Mesothelial cell of epicardium (in vitro differentiated cells): ENCODE measurements at regions not wholly inside any gene's neighbourhood (a gene's known extent, or its start where the extent isn't known, plus 50 kb on each side); places are given as distances from the start of the nearest gene placed in this dataset.

Experiments used
- DNase-seq, 2 experiments: peaks; one replicate each; pipeline ENCODE4 v3.0.0; 2021; ENCODE audit warnings: low spot score in 2 of 2; ENCODE audit not compliant: unreplicated experiment in 2 of 2
- H3K27ac Mint-ChIP-seq: 2 replicates; pipeline ENCODE4 v1.8.0; 2021; ENCODE audit warnings: mixed read lengths
- H3K27me3 Mint-ChIP-seq: 2 replicates; pipeline ENCODE4 v1.8.0; 2021; ENCODE audit warnings: low read depth, mixed read lengths
- H3K36me3 Mint-ChIP-seq: 2 replicates; pipeline ENCODE4 v1.8.0; 2021; ENCODE audit warnings: mixed read lengths
- H3K4me1 Mint-ChIP-seq: 2 replicates; pipeline ENCODE4 v1.8.0; 2021; ENCODE audit warnings: mixed read lengths
- H3K4me3 Mint-ChIP-seq: 2 replicates; pipeline ENCODE4 v1.8.0; 2021; ENCODE audit warnings: mild to moderate bottlenecking, moderate library complexity, mixed read lengths
- H3K9me3 Mint-ChIP-seq: 2 replicates; pipeline ENCODE4 v1.8.0; 2021; ENCODE audit warnings: mixed read lengths
- TF ChIP-seq, protein P1 (sequence below): fragments of 200-600 bp; sonication (generic); IDR thresholded peaks from one replicate; pipeline ENCODE4 v1.5.0; 2021; ENCODE audit warnings: antibody characterized with exemption; ENCODE audit not compliant: unreplicated experiment

DNA sequence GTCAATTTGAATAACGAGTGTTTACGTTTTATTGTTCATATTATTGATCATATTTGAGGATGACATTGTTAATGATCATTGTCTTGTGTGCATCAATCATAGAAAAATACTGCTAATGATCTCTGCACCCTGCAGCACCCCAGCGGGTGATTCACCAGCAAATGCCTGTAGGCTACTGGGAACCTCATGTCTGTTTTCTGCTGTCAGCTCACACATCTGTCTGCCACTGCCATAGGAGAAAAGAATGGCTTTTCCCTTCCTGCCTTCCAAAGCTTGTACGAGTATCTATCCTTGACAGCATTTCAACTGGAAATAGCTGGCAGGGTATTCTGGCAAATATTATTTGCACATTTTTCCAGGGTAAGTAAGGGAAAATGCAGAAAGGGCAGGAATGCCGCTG, 272.1 kb upstream of the TRAM1L1 start:
- H3K27me3 Mint-ChIP-seq = no peaks in the 10 kb centered on the region
- H3K4me3 Mint-ChIP-seq = no peak overlapping the region
- TF ChIP-seq, protein P1, sequence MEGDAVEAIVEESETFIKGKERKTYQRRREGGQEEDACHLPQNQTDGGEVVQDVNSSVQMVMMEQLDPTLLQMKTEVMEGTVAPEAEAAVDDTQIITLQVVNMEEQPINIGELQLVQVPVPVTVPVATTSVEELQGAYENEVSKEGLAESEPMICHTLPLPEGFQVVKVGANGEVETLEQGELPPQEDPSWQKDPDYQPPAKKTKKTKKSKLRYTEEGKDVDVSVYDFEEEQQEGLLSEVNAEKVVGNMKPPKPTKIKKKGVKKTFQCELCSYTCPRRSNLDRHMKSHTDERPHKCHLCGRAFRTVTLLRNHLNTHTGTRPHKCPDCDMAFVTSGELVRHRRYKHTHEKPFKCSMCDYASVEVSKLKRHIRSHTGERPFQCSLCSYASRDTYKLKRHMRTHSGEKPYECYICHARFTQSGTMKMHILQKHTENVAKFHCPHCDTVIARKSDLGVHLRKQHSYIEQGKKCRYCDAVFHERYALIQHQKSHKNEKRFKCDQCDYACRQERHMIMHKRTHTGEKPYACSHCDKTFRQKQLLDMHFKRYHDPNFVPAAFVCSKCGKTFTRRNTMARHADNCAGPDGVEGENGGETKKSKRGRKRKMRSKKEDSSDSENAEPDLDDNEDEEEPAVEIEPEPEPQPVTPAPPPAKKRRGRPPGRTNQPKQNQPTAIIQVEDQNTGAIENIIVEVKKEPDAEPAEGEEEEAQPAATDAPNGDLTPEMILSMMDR = no peak
- no peaks in the 10 kb centered on the region for H3K36me3 Mint-ChIP-seq
- H3K9me3 Mint-ChIP-seq = no peaks in the 10 kb centered on the region
- H3K27ac Mint-ChIP-seq = no peak overlapping the region
- no peak for DNase-seq
- peaks cover 12% of the 10 kb centered on the region for H3K4me1 Mint-ChIP-seq

DNA sequence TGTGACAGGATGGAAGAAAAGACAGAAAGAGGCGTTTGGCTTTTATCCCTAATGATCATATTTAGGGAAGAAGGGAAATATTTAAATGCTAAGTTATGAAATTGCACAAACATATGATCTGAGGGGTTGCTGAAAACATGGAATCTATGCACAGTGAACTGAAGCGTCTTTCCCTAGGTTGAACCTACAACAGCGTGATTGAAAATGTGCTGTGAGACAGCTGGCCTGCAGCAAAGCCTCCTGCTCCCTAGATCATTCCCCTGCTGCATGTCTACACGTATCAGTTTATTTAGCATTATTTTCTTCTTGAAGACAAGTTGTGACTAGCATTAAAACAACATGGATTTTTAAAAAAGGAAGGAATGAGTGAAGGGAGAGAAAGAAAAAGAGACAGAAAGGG, 272.5 kb upstream of the TRAM1L1 start:
- DNase-seq = no peak
- H3K27me3 Mint-ChIP-seq = no peaks in the 10 kb centered on the region
- H3K4me3 Mint-ChIP-seq = no peak overlapping the region
- TF ChIP-seq, protein P1 = no peak
- peaks cover 12% of the 10 kb centered on the region for H3K4me1 Mint-ChIP-seq
- no peak overlapping the region for H3K27ac Mint-ChIP-seq
- no peaks in the 10 kb centered on the region for H3K36me3 Mint-ChIP-seq
- no peaks in the 10 kb centered on the region for H3K9me3 Mint-ChIP-seq

DNA sequence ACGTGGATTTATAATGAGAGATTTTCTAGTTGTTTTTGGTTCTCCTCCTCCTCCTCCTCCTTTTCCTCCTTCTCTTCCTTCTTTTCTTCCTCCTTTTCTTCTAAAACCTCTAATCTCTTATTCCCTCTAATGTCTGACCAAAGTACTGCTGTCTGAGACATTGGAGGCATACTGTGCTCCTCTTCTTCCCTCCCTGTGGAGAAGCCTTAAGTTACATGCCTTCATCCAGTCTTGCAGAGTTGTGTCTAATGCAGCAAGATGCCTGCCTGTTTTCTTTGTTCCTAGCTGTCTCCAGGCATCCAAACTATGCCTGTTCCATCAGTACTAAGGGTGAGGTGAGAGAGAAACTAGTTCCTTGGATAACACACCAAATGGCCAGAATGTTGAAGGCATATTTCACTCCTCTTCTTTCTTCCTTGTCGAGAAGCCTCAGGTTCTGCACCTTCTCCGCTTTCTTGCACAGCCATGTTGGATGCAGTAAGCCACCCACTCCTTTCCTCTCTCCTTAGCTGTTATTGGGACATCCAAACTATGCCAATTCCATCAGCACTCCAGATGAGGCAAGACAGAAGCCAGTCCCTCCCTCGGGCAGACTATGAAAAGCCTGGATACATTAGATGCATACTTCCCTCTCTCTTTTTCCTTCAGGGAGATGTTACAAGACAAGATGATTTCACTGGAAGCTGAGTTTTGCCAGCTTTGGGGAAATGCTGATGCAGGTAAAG, 285.7 kb upstream of the TRAM1L1 start:
- H3K9me3 Mint-ChIP-seq = no peaks in the 10 kb centered on the region
- no peaks in the 10 kb centered on the region for H3K36me3 Mint-ChIP-seq
- no peak for DNase-seq
- no peaks in the 10 kb centered on the region for H3K27me3 Mint-ChIP-seq
- peaks cover 22% of the 10 kb centered on the region for H3K4me1 Mint-ChIP-seq
- H3K27ac Mint-ChIP-seq = no peak overlapping the region
- TF ChIP-seq, protein P1 = no peak
- no peak overlapping the region for H3K4me3 Mint-ChIP-seq

DNA sequence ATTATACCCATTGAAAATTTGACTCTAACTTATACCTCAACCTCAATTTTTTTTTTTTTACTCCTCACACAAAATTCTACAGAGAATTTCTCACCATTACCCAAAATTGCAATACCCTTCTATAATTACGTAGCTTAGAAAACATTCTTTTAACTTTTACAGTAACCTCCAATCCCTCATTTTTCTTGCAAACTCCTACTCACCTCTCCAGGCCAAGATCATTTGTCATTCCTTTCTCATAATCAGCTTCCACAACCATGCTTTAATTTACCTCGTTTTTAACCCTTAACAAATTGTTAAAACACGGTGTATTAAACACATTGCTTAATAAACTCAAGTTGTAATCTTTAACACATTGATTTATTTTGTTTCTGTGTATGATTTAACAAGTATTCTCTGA, 289.7 kb upstream of the TRAM1L1 start:
- no peaks in the 10 kb centered on the region for H3K27me3 Mint-ChIP-seq
- TF ChIP-seq, protein P1 = no peak
- H3K4me3 Mint-ChIP-seq = no peak overlapping the region
- no peak for DNase-seq
- peak overlapping the region; percentile 0 for H3K27ac Mint-ChIP-seq
- H3K36me3 Mint-ChIP-seq = no peaks in the 10 kb centered on the region
- H3K4me1 Mint-ChIP-seq = peaks cover 25% of the 10 kb centered on the region
- H3K9me3 Mint-ChIP-seq = no peaks in the 10 kb centered on the region

DNA sequence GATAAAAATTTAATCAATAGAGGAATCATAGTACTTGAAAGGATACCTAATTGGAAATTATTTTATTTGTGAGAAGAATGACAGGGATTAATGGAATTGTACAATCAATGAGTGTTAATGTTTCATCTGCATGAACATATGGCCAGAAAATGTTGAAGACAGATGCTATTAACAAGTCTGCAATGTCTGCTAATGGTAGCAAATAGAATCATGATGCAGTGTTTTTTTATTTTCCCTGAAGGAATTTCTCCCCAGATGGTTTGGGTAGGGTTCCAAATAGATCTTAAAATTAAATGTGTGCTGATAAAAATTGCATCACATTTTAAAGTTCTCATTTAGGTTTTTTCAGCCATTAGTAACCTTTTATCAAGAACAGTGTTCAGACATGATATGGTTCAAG, 291.3 kb upstream of the TRAM1L1 start:
- Mint-ChIP-seq H3K4me3 (no peak overlapping the region), H3K4me1 (peaks cover 25% of the 10 kb centered on the region), H3K9me3 (peaks cover 4% of the 10 kb centered on the region), H3K27ac (no peak overlapping the region), H3K27me3 (no peaks in the 10 kb centered on the region), H3K36me3 (no peaks in the 10 kb centered on the region)
- TF ChIP-seq, protein P1 = no peak
- no peak for DNase-seq
